GM12891 (cell line): ENCODE measurements at regions not wholly inside any gene's neighbourhood (a gene's known extent, or its start where the extent isn't known, plus 50 kb on each side); places are given as distances from the start of the nearest gene placed in this dataset.
"Not testable (repeated sequence)": the region's sequence is repeated elsewhere in the genome, so short reads cannot be mapped to it uniquely, and the experiment has no call there.

Source experiments
- DNase-seq: peaks from one replicate; pipeline ENCODE4 v3.0.0; 2011; ENCODE audit warnings: low spot score; ENCODE audit not compliant: insufficient read length
- FAIRE-seq: peaks from 2 replicates; lab custom pipeline; 2011; peaks lifted over from hg19 to GRCh38; lab: Jason Lieb, UNC
- PAX5 ChIP-seq: IDR thresholded peaks from 2 replicates; pipeline ENCODE4 v1.6.1; 2011; ENCODE audit warnings: low read length, moderate library complexity, mild to moderate bottlenecking; ENCODE audit not compliant: insufficient read depth, severe bottlenecking
- POLR2A ChIP-seq: IDR thresholded peaks from 2 replicates; pipeline ENCODE4 v1.6.1; 2011; ENCODE audit warnings: low read depth, low read length, control low read depth
- POLR2AphosphoS5 ChIP-seq: IDR thresholded peaks from 2 replicates; pipeline ENCODE4 v1.6.1; 2011; ENCODE audit warnings: low read depth, low read length, control low read depth
- POU2F2 ChIP-seq: IDR thresholded peaks from 2 replicates; pipeline ENCODE4 v1.6.1; 2011; ENCODE audit warnings: low read depth, mild to moderate bottlenecking, control low read depth, low read length, moderate library complexity
- SPI1 ChIP-seq: IDR thresholded peaks from 2 replicates; pipeline ENCODE4 v1.6.1; 2011; ENCODE audit warnings: low read depth, low read length, control low read depth
- TAF1 ChIP-seq: IDR thresholded peaks from 2 replicates; pipeline ENCODE4 v1.6.1; 2011; ENCODE audit warnings: low read depth, low read length, control low read depth

DNA sequence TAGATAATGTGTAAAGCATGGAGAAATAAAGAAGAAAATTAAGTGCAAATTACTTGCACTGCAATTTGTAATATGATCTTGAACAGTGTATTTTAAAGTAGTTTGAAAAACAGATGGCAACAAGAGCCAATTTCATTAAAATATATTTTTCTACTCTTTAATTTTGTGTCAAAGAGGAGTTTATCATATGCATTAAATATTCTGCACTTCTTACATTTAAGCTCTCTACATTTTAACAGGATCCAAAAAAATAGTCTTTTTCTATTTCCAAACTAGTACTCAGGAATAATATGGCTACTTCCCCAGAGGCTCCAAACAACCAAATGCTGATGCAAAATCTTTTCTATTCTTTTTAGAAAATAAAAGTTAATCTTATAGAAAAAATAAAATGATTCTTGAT lies 1221.5 kb downstream of the FSCB start:
- FAIRE-seq (no peak), DNase-seq (no peak)

DNA sequence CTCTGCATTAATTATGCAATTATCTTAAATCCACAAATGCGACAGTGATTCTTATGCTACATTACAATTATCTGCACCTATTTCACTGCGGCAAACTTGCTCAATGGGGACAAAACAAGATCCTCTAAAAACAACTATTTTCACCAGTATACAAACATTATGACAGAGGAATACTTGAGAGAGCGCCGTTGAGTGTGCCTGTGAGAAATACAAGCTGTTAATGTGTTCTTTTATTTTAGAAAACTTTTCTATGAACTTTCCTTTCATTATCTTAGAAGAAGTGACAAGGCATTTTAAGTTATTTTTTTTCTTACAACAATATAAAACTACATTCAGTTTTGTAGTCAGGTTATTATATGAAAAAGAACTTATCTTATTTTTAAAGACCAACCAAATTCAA lies 1247.0 kb downstream of the FSCB start:
- TF ChIP-seq SPI1, result no peak
- TF ChIP-seq POLR2A, result no peak
- no peak for TF ChIP-seq POU2F2
- no peak for TF ChIP-seq TAF1
- TF ChIP-seq POLR2AphosphoS5, result no peak
- no peak for TF ChIP-seq PAX5
- FAIRE-seq (no peak), DNase-seq (no peak)

More for the DNA sequence above, 1221.5 kb downstream of the FSCB start:
- no peak for TF ChIP-seq TAF1
- TF ChIP-seq PAX5, result no peak
- no peak for TF ChIP-seq POLR2A
- TF ChIP-seq POU2F2, result no peak
- TF ChIP-seq POLR2AphosphoS5, result no peak
- no peak for TF ChIP-seq SPI1

DNA sequence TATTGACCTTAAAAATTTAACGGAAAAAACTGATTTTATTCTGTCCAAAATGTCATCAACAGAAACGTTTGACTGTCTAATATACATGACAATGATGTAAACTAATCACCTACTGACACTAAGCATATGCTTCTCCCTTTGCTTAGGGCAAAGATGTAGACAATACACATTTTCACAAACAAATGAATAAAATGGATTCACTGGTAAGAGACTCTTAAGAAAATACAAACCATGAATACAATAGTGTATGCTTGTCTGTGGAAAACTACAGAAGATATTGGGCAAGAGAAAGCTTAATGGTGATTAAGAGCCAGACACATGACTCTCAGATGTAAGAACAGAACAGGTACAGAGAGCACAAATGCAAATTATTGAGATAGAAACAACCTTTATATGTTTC lies 1248.7 kb downstream of the FSCB start:
- DNase-seq, result no peak
- no peak for FAIRE-seq

DNA sequence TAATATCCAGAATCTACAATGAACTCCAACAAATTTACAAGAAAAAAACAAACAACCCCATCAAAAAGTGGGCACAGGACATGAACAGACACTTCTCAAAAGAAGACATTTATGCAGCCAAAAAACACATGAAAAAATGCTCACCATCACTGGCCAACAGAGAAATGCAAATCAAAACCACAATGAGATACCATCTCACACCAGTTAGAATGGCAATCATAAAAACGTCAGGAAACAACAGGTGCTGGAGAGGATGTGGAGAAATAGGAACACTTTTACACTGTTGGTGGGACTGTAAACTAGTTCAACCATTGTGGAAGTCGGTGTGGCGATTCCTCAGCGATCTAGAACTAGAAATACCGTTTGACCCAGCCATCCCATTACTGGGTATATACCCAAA lies 1250.1 kb downstream of the FSCB start:
- not testable (repeated sequence) for DNase-seq, FAIRE-seq

More for the DNA sequence above, 1248.7 kb downstream of the FSCB start:
- no peak for TF ChIP-seq TAF1
- TF ChIP-seq PAX5, result no peak
- no peak for TF ChIP-seq POU2F2
- TF ChIP-seq POLR2AphosphoS5, result no peak
- TF ChIP-seq POLR2A, result no peak
- TF ChIP-seq SPI1, result no peak

DNA sequence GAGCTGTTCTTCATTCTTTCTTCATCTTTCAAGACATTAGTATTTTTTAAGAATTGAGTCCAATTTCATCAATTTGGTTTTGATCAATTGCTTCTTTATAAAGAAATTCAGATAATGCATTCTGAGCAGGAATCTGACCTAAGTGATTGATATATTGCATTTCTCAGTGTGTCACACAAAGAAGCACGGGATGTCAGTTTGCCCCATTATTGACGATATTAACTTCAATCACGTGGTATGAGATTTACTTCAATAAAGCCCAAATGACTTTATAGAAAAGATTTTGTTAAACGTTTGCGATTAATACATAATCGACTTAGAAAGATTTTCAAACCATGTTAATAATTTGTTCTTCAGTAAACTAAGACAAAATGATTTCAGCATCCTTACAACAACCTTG lies 1254.2 kb downstream of the FSCB start:
- no peak for DNase-seq
- no peak for FAIRE-seq
- TF ChIP-seq POLR2A, result no peak
- no peak for TF ChIP-seq PAX5
- no peak for TF ChIP-seq TAF1
- TF ChIP-seq POU2F2, result no peak
- TF ChIP-seq POLR2AphosphoS5, result no peak
- no peak for TF ChIP-seq SPI1

DNA sequence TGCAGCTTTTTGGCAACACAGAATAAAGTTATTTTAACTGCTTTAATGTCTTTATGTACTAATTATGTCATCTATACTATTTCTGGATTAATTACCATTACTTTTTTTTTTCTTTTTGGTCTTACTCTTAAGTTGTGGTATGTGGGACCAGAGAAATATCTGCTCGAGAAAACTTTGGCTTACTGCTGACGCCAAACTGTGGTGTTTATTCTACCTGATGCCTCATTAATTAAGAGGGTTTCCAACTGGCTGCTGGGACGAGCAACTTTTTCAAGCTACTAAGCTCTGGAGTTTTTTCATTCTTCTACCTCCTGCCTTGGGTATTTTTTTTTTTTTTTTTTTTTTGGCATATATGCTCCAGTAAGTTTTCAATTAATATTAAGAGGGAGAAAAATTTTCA lies 1257.5 kb downstream of the FSCB start:
- DNase-seq, result no peak
- no peak for FAIRE-seq
- no peak for TF ChIP-seq SPI1
- no peak for TF ChIP-seq POLR2A
- TF ChIP-seq PAX5, result no peak
- no peak for TF ChIP-seq POU2F2
- TF ChIP-seq TAF1, result no peak
- TF ChIP-seq POLR2AphosphoS5, result no peak

DNA sequence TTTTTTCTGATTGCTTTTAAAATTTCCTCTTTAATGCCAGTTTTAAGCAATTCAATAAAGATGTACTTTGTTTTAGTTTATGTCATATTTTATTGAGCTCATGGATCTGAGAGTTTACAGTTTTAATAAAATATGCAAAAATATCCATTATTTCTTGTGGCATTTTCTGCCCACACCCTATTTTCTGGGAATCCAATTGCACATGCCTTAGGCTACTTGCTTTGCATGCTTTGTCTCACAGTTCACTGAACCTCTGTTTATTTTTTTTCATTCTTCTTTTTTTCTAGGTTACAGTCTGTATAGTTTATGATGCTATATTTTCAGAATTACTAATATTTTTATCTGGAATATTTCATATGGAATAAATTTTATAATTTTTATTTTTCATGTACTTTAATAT lies 1258.0 kb downstream of the FSCB start:
- DNase-seq, result no peak
- FAIRE-seq, result no peak
- TF ChIP-seq POLR2AphosphoS5, result no peak
- no peak for TF ChIP-seq PAX5
- TF ChIP-seq SPI1, result no peak
- TF ChIP-seq POU2F2, result no peak
- TF ChIP-seq TAF1, result no peak
- TF ChIP-seq POLR2A, result no peak

DNA sequence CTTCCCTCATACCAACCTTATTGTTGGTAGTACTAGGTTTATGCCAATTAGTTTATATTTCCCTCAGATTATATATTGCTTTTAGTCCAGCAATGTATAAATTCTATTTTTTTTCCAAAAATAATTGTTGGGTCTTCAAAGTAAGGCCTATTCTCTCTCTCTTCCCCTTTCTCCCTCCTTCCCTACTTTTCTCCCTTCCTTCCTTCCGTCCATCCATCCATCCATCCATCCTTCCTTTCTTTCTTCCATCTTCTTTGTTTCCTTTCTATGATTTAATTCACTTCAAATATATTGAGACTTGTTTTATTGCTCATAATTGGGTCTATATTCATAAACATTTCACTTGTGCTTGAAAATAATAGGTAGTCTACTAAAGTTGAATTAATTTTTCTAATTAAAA lies 1259.2 kb downstream of the FSCB start:
- TF ChIP-seq SPI1 (no peak), POLR2A (no peak), POLR2AphosphoS5 (no peak), TAF1 (no peak), PAX5 (no peak)
- no peak for FAIRE-seq
- DNase-seq, result no peak

DNA sequence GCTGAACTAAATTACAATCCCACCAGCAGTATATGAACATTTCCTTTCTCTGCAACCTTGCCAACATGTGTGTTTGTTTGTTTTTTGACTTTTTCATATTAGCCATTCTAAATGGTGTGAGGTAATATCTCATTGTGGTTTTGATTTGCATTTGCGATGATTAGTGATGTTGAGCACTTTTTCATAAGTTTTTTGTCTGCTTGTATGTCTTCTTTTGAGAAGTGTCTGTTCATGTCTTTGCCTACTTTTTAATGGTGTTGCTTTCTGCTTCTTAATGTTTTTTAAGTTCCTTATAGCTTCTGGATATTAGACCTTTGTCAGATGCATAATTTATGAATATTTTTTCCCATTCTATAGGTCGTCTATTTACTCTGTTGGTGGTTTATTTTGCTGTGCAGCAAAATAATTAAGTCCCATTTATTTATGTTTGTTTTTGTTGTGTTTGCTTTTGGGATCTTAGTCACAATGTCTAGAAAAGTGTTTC lies 1262.9 kb downstream of the FSCB start:
- TF ChIP-seq PAX5 (no peak), TAF1 (no peak), POLR2A (no peak), POU2F2 (no peak), POLR2AphosphoS5 (no peak), SPI1 (no peak)
- FAIRE-seq (no peak), DNase-seq (no peak)

DNA sequence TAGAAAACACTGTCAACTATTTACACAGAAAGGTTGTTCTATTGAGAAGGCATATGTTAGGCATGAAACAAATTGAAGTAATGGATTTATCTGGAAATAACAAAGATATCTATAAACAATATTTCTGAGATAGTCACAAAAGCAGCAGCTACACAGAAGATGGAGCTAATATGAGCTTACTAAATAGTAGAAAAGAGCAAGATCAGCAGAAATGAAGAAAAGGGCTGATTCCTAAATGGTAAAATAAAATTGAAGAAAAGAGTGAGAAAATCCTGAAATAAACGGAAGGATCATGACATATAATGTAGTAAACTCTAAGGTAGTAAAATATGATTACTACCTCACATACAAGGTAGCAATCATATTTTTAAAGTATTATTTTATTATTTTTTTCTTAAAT lies 1263.9 kb downstream of the FSCB start:
- no peak for FAIRE-seq
- TF ChIP-seq POU2F2 (no peak), SPI1 (no peak), TAF1 (no peak), POLR2AphosphoS5 (no peak), PAX5 (no peak), POLR2A (no peak)
- DNase-seq, result no peak
